ENCODE measurements at regions not wholly inside any gene's neighbourhood (a gene's known extent, or its start where the extent isn't known, plus 50 kb on each side); places are given as distances from the start of the nearest gene placed in this dataset.

GRCh38 chr2:198597648-198598047, 793.3 kb downstream of the PLCL1 start:
- TF ChIP-seq, protein P1, sequence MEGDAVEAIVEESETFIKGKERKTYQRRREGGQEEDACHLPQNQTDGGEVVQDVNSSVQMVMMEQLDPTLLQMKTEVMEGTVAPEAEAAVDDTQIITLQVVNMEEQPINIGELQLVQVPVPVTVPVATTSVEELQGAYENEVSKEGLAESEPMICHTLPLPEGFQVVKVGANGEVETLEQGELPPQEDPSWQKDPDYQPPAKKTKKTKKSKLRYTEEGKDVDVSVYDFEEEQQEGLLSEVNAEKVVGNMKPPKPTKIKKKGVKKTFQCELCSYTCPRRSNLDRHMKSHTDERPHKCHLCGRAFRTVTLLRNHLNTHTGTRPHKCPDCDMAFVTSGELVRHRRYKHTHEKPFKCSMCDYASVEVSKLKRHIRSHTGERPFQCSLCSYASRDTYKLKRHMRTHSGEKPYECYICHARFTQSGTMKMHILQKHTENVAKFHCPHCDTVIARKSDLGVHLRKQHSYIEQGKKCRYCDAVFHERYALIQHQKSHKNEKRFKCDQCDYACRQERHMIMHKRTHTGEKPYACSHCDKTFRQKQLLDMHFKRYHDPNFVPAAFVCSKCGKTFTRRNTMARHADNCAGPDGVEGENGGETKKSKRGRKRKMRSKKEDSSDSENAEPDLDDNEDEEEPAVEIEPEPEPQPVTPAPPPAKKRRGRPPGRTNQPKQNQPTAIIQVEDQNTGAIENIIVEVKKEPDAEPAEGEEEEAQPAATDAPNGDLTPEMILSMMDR (IDR thresholded peaks at IDR 0.05) = no peak
- TF ChIP-seq POLR2AphosphoS5 (IDR thresholded peaks at IDR 0.05) (no peak), POLR2A (IDR thresholded peaks at IDR 0.05; ENCODE audit: low read depth) (no peak)

All from esophagus muscularis mucosa (tissue), 3 donors.